ENCODE measurements at regions not wholly inside any gene's neighbourhood (a gene's known extent, or its start where the extent isn't known, plus 50 kb on each side); places are given as distances from the start of the nearest gene placed in this dataset.

DNA sequence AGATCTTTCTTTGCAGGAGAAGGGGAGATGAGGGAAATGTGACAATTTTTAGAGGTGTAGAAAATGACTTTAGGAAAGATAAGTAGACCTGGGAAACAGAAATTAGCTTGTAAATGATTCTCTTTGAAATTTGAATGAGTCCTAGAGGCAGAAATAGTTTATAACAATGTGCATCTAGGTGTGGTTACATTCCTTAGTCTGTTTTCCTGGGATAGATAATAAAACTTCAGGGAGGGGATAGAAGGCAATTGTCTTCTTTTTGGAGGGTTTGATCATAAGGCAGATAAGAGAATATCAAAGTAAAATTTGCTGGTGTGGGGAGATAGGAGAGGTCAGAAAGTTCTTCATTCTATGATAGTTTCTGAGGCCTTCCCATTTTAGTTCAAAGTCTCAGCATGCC, 1344.3 kb upstream of the LRRTM1 start (continued):
- TF ChIP-seq, protein P1, sequence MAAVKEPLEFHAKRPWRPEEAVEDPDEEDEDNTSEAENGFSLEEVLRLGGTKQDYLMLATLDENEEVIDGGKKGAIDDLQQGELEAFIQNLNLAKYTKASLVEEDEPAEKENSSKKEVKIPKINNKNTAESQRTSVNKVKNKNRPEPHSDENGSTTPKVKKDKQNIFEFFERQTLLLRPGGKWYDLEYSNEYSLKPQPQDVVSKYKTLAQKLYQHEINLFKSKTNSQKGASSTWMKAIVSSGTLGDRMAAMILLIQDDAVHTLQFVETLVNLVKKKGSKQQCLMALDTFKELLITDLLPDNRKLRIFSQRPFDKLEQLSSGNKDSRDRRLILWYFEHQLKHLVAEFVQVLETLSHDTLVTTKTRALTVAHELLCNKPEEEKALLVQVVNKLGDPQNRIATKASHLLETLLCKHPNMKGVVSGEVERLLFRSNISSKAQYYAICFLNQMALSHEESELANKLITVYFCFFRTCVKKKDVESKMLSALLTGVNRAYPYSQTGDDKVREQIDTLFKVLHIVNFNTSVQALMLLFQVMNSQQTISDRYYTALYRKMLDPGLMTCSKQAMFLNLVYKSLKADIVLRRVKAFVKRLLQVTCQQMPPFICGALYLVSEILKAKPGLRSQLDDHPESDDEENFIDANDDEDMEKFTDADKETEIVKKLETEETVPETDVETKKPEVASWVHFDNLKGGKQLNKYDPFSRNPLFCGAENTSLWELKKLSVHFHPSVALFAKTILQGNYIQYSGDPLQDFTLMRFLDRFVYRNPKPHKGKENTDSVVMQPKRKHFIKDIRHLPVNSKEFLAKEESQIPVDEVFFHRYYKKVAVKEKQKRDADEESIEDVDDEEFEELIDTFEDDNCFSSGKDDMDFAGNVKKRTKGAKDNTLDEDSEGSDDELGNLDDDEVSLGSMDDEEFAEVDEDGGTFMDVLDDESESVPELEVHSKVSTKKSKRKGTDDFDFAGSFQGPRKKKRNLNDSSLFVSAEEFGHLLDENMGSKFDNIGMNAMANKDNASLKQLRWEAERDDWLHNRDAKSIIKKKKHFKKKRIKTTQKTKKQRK (IDR thresholded peaks at IDR 0.05; ENCODE audit: borderline replicate concordance, low read depth, low read length): no peak
- TF ChIP-seq ZNF586 (CRISPR knock-in tag; conservative IDR thresholded peaks at IDR 0.05): no peak
- no peak for TF ChIP-seq U2AF2 (optimal IDR thresholded peaks at IDR 0.05; ENCODE audit: low read depth, low read length)
- TF ChIP-seq MTF1 (CRISPR knock-in tag; IDR thresholded peaks at IDR 0.05; ENCODE audit: borderline replicate concordance): no peak
- TF ChIP-seq HNRNPH1 (optimal IDR thresholded peaks at IDR 0.05; ENCODE audit: low read depth, low read length): no peak
- no peak for TF ChIP-seq CTBP1 (IDR thresholded peaks at IDR 0.05; ENCODE audit: borderline replicate concordance)
- TF ChIP-seq SUPT5H (IDR thresholded peaks at IDR 0.05): no peak
- no peak for TF ChIP-seq ZNF57 (CRISPR knock-in tag; IDR thresholded peaks at IDR 0.05)

DNA sequence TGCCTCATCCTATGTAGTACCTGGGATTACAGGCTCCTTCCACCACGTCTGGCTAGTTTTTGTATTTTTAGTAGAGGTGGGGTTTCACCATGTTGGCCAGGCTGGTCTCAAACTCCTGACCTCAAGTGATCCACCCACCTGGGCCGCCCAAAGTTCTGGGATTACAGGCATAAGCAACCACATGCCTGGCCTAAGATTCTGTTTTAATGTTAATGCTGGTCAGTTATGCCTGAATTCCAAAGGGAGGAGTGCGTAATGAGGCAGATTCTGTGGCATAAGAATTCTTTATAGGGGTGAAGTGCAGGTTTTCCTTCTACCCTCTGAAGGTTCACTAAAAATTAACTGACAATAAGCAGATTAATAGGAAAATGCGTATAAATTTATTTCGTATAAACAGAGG, 1343.8 kb upstream of the LRRTM1 start:
- no peak overlapping the region for H3K4me3 ChIP-seq
- no peaks in the 10 kb centered on the region for H3K9me1 ChIP-seq (ENCODE audit: control insufficient read depth, insufficient read depth, low read length)
- in situ Hi-C loops (cut with MboI): no loop called here
- no peak overlapping the region for H2AFZ ChIP-seq (ENCODE audit: low read depth, low read length)
- no peaks in the 10 kb centered on the region for H3K79me2 ChIP-seq (ENCODE audit: control insufficient read depth, insufficient read depth, low read length)
- no peak overlapping the region for H3K9ac ChIP-seq (ENCODE audit: insufficient read depth in 1 of 2, low read depth in 2 of 2, low read length in 2 of 2)
- no peak overlapping the region for H3K27ac ChIP-seq (ENCODE audit: extremely low read depth, low read depth, low read length)
- CTCF ChIA-PET (ENCODE audit: low intra/inter-chr PET ratio): no interaction called here
- no TSS peak for BruUV-seq (replicated peaks)
- H3K4me1 ChIP-seq (replicated peaks in 1 of 2; ENCODE audit: control insufficient read depth in 2 of 2, insufficient read depth in 2 of 2, low read length in 2 of 2): no peaks in the 10 kb centered on the region
- 2% methylated on average over 5 of the region's 5 CpGs for WGBS (ENCODE audit: insufficient coverage, low coverage, missing lambda C conversion rate)
- intact Hi-C loops (cut with micrococcal nuclease): no loop called here
- no peaks in the 10 kb centered on the region for H3K36me3 ChIP-seq (ENCODE audit: control insufficient read depth, insufficient read depth, low read length)
- no peaks in the 10 kb centered on the region for H3K27me3 ChIP-seq (ENCODE audit: control insufficient read depth in 2 of 2, insufficient read depth in 2 of 2, low read length in 2 of 2)
- no peak for ATAC-seq
- no peak for DNase-seq (ENCODE audit: extremely low read depth in 1 of 4, low spot score in 3 of 4)
- H3K9me3 ChIP-seq (replicated peaks; ENCODE audit: control insufficient read depth, insufficient read depth, low read depth, low read length): no peaks in the 10 kb centered on the region; the same call in 1 of the 2 replicates
- no peak overlapping the region for H3K4me2 ChIP-seq (ENCODE audit: insufficient read depth, low read length)
- H4K20me1 ChIP-seq (replicated peaks; ENCODE audit: control insufficient read depth, insufficient read depth, low read length): no peaks in the 10 kb centered on the region
- POLR2A ChIA-PET: no interaction called here
- no peak for FAIRE-seq
- TF ChIP-seq E2F3 (CRISPR knock-in tag; IDR thresholded peaks at IDR 0.05) (no peak), EHMT2 (IDR thresholded peaks at IDR 0.05) (no peak), TBL1XR1 (IDR thresholded peaks at IDR 0.05; ENCODE audit: low read length in 2 of 2) (no peak), GABPB2 (CRISPR knock-in tag; conservative IDR thresholded peaks at IDR 0.05) (no peak), ZC3H4 (CRISPR knock-in tag; IDR thresholded peaks at IDR 0.05; ENCODE audit: borderline replicate concordance) (no peak), RBM17 (IDR thresholded peaks at IDR 0.05; ENCODE audit: borderline replicate concordance, low read depth, low read length) (no peak)
- TF ChIP-seq, protein P2, sequence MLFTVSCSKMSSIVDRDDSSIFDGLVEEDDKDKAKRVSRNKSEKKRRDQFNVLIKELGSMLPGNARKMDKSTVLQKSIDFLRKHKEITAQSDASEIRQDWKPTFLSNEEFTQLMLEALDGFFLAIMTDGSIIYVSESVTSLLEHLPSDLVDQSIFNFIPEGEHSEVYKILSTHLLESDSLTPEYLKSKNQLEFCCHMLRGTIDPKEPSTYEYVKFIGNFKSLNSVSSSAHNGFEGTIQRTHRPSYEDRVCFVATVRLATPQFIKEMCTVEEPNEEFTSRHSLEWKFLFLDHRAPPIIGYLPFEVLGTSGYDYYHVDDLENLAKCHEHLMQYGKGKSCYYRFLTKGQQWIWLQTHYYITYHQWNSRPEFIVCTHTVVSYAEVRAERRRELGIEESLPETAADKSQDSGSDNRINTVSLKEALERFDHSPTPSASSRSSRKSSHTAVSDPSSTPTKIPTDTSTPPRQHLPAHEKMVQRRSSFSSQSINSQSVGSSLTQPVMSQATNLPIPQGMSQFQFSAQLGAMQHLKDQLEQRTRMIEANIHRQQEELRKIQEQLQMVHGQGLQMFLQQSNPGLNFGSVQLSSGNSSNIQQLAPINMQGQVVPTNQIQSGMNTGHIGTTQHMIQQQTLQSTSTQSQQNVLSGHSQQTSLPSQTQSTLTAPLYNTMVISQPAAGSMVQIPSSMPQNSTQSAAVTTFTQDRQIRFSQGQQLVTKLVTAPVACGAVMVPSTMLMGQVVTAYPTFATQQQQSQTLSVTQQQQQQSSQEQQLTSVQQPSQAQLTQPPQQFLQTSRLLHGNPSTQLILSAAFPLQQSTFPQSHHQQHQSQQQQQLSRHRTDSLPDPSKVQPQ (CRISPR knock-in tag; IDR thresholded peaks at IDR 0.05; ENCODE audit: borderline replicate concordance): no peak
- TF ChIP-seq, protein P3, sequence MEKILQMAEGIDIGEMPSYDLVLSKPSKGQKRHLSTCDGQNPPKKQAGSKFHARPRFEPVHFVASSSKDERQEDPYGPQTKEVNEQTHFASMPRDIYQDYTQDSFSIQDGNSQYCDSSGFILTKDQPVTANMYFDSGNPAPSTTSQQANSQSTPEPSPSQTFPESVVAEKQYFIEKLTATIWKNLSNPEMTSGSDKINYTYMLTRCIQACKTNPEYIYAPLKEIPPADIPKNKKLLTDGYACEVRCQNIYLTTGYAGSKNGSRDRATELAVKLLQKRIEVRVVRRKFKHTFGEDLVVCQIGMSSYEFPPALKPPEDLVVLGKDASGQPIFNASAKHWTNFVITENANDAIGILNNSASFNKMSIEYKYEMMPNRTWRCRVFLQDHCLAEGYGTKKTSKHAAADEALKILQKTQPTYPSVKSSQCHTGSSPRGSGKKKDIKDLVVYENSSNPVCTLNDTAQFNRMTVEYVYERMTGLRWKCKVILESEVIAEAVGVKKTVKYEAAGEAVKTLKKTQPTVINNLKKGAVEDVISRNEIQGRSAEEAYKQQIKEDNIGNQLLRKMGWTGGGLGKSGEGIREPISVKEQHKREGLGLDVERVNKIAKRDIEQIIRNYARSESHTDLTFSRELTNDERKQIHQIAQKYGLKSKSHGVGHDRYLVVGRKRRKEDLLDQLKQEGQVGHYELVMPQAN (IDR thresholded peaks at IDR 0.05; ENCODE audit: borderline replicate concordance): no peak
